DMS153 (cell line): ENCODE measurements at regions not wholly inside any gene's neighbourhood (a gene's known extent, or its start where the extent isn't known, plus 50 kb on each side); places are given as distances from the start of the nearest gene placed in this dataset.
"Not testable (repeated sequence)": the region's sequence is repeated elsewhere in the genome, so short reads cannot be mapped to it uniquely, and the experiment has no call there.

Experiments
- DNase-seq: peaks from one replicate; lab custom pipeline; 2025; lab: John Stamatoyannopoulos, UW

DNA sequence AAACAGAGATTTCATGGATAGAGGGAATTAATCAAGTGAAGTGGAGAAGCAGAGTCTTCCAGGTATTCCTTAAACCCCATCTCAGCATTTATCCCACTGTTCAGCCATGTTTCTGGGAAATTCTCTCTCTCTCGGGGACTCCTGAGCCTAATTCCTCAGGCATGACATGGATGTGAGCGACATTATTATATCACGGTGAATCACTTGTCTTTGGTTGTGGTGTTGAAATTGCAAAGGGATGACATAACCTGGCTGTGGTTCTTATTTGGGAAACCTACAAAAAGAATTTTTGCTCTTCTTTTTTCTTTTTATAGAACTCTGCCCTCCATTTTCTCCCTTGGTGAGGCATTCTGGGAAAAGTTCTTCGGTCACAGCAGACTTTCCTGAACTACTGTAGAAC is 457.9 kb upstream of the PTGER4 start:
- DNase-seq = no peak

DNA sequence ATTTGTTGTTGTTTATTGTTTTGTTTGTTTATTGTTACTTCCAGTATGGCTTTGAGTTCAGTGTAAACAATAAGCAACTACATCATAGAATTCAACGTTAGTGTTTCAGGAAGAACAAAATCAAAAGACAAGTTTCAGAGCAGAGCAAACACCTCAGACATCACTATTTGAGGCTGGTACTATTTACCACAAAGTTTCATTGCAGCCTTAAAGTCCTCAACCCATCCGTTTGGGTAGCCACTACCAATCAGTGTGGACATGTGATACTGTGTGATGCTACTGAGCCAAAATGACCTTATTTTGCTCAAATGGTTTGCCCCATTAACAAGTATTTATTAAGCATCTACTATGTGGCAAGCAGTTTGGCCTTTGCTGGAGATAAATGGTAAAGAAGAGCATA is 458.5 kb upstream of the PTGER4 start:
- DNase-seq = no peak

DNA sequence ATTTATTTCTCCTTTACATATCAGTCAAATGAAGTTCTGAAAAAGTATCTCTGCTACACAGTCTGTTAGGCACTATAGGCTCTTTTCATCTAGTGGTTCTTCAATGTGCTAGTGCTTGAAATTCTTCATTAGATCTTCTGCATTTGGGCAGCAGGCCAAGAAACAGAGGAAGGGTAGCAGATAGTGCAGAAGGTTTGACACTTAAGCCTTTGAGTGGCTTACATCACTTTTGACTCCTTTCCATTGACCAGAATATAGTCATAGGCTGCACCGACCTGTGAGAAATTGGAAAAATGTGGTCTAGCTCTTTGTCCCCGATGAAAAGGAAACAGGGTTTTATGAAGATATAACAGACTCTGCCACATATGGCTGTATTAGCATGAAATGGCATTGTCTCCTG is 459.5 kb upstream of the PTGER4 start:
- no peak for DNase-seq

DNA sequence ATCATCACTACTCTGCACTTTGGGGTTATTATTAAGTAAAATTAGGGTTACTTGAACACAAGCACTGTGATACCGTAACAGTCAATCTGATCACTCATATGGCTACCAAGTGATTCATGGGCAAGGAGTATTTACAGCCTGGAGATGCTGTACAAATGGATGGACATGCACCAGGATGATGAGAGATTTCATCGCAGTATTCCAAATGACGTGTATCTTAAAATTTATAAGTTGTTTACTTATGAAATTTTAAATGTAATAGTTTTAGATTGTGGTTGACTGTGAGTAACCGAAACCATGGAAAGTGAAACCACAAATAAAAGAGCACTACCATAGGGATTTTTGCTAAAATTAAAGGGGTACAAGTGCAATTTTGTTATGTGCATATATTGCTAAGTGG is 462.2 kb upstream of the PTGER4 start:
- DNase-seq = no peak

DNA sequence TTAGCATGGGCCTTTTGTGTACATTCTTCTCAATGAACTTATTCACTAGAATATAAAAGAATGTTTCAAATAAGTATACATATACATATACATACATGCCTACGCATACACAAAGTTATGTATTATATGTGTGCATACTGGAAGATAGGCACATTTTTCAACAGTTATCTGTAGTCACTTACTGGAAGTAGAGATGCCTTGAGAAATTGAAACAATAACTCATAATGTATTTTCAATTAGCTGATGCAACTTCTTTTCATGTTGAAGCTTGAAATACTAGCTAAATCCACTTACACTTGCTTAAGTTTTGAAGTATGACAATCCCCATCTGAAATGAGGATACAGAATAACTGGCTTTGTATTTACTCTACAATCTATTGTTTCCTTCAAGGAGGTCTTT is 469.0 kb upstream of the PTGER4 start:
- no peak for DNase-seq

DNA sequence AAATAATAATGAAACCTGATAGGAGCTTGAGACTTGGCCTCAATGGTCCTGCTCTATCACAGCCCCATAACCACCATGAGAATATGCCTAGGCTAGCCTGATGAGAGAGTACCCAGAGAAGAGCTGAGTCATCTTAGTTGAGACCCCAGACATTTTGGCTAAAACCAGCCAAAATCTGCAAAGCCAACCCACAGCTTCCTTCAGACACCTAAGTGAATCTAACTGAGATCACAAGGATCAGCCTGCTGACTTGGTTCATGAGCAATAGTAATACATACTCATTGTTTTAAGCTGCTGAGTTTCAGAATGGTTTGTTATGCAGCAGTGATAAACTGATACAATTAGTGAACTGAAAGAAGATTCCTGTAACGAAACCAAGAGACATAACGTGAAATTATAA is 473.7 kb upstream of the PTGER4 start:
- DNase-seq = no peak

DNA sequence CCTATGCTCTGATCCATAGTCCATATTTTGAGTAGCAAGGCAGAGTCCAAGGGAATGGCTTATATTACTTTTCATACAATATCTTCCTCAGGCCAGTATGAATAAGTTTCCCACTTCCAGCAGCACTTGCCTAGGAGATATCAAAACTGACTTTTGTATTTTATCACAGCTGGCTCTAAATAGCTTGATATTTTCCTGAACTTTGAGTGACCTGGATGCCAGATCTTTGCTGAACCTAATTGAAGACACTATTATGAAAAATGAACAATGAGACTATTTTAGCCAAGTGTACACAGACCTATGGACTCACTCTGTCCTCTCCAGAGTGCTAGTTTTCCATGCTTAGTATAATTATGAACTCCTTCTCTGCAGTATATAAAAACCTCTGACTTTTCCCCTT is 475.6 kb upstream of the PTGER4 start:
- DNase-seq = no peak

DNA sequence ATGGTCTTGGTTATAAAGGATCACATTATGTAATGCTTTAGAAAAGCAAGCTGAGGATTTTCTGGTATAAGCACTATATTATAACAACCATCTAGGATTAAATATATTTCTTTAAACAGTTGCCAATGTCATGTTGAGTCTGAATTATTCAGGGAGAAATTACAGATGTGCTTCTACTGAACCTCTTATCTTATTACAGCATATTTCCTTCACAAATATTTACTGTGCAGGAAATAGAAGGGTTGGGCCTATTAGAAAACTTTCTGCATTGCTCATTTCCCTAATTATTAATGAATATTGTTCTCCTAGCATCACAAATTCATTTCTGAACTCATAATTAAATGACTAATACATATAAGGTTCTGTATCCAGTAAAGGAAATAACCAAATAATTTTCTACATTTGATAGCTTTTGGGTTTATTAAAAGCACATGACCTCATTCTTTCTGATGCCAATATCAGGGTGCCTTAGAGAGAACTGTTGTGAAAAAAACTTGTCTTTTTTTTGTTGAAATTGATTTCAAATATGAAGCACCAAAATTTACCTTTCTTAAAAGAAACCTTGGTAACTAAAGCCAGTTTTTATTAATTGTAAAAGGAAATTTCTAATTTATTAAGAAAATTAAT is 476.8 kb upstream of the PTGER4 start:
- no peak for DNase-seq

DNA sequence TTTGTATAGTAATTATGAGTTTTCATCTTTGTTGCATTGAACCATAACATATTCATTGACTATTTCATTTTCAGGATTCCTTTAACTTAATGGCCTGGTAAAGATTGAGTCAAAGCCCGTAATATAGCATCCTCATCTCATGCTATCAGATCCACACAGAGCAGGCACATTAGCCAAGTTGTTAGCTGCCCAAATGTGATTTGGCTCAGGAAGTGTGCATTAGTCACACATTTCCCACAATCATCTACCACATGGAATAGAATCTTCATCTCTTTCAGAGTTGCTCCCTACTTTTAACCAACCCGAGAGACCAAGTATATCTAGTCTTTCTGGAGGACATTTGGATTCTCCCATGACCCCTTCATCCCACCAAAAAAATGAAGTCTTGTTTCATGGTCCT is 481.0 kb upstream of the PTGER4 start:
- DNase-seq = no peak

DNA sequence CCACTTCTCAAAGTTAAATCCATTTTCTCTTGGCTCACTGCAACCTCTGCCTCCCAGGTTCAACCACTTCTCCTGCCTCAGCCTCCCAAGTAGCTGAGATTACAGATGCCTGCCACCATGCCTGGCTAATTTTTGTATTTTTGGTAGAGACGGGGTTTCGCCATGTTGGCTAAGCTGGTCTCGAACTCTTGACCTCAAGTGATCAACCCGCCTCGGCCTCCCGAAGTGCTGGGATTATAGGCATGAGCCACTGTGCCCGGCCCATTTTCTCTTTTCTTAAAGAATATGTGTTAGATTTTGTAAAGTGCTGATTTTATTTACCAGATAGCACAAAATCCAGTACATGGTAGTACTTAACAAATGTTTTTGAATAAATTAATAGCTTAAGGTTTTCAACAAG is 484.1 kb upstream of the PTGER4 start:
- DNase-seq = not testable (repeated sequence)

DNA sequence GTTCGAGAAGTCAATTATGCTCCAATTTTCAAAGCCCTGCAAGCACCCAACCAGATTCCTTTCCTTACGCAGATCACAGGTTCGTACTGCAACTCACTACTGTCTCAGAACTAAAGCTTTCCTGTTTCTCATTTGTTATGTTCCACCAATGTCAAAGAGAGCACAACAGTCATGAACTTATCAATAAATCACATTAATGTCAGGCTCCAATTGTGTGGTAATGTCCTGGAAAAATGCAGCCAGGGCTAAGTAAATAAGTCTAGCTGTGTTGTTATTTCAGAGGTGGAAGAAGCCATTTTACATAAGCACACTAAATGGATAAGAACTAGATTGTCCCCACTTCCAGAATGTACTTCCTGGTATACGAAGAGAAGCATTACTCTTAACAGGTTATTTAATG is 488.6 kb upstream of the PTGER4 start:
- DNase-seq = peak; percentile 46

DNA sequence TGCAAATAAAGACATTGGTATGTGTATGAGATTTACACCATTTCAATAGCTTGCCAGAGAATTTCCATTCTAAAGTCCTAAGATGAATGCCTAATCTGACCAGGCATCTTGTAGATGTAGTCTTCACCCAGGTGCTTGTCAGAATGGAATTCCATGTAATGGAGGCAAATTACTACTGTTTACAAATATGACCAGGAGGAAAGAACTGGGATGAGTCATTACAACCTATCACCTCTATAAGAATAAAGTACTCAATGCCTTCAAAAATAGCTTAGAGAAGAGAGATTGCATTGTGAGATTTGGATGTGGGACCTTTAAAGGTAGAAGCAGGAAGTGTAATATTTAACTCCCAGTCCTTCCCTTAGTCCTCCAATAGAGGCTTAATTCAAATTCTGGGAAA is 507.0 kb upstream of the PTGER4 start:
- no peak for DNase-seq

DNA sequence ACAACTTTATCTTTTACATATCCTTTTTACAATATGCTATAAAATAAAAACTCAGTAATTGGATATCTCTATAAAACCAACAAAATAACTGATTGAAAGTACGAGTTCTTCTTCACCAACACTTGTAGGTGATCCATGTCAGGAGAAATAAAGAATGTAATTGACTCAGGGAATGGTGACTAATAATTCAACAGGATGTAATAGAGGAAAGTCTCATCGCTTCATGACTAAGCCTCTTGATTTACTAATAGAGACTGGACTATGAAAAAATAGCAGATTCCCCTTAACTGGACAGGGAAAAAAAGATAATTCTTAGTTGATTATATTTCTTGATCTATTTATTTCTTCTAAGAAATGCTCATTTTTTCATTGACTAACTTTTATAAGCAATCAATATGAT is 507.7 kb upstream of the PTGER4 start:
- DNase-seq = no peak

DNA sequence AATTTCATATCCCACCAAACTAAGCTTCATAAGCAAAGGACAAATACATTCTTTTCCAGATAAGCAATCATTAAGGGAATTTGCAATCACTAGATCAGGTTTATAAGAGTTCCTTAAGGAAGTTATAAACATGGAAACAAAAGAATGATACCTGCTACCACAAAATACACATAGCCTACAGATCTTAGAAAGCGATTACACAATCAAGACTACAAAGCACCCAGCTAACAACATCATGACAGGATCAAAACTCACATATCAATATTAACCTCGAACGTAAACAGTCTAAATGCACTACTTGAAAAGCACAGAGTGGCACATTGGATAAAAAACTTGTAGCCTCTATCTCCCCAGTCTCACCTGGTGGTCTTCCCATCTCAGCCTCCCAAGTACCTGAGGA is 512.4 kb upstream of the PTGER4 start:
- DNase-seq = no peak

DNA sequence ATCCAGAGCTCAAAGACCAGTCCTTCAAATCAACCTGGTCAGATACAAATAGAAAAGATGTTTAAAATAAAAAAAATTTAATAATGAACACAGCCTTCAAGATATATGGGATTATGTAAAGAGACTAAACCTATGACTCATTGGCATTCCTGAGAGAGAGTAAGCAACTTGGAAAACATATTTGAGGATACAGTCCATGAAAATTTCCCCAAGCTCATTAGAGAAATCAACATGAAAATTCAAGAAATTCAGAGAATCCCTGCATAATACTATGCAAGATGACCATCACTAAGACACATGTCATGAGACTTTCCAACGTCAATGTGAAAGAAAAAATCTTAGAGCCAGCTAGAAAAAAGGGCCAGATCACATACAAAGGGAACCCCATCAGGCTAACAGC is 512.9 kb upstream of the PTGER4 start:
- no peak for DNase-seq

DNA sequence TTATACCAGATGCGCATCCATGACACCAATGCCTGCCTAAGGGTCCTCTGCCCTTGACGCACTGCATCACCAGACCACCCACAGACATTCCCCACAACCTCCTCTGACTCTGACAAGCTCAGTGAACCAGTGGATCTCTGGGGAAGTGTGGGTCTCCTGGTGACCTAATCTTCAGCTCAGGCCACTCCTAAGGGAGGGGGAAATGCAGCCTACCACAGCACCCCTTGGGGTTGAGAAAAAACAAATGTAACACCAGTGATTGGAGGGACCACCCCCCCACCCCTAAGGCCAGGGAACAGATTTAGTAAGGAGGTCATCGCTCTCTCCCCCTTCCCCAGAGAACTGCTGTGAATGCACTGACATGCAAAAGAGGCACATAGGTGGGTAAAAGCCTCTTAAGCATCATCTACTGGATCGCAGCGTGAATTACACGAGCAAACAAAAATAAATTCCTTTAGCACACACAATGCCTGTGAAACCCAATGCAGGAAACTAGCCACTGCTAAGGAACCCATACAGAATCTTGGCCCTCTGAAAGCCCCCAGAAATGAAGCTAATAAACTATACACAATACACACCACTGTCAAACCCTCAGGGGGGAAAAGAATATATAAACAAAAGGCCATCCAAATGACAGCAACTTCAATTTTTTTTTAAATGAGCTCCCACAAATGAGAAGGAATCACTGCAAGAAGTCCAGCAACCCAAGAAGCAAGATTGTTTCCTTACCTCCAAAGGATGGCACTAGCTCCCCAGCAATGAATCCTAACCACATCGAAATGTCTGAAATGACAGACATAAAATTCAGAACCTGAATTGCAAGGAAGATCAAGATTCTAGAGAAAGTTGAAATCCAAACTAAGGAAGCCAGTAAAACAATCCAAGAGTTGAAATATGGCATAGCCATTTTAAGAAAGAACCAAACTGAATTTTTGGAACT is 513.7 kb upstream of the PTGER4 start:
- no peak for DNase-seq

DNA sequence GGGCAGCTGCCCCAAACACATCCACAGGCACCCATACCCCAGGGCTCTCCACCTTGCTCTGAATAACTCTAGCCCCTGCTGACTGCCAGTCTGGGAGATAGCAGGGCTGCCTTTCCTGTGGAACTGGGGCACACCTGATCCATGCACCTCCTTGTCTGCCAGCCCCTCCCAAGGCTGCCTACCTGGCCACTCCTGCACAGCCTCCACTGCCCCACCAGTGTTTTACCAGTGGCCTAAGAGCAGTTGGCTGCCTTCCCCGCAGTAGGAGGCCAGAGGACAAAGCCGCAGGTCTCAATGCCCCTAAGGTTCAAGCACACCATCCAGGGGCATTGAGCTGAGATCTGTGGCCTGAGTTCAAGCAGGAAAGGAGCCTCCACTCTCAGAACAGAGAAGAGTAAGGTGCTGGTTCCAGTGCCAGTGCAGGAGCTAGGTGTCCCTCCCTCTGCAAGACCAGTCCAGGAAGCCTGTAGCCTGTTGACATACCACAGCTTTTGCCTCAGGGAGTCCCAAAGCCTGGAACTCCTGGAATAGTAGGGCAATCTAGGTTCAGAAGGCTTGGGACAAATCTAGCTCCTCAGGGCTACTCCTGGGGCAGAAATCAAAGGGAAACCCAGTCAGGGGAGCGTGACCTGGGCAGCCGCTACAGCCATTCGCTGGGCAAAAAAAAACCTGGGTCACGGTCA is 514.5 kb upstream of the PTGER4 start:
- DNase-seq = no peak

DNA sequence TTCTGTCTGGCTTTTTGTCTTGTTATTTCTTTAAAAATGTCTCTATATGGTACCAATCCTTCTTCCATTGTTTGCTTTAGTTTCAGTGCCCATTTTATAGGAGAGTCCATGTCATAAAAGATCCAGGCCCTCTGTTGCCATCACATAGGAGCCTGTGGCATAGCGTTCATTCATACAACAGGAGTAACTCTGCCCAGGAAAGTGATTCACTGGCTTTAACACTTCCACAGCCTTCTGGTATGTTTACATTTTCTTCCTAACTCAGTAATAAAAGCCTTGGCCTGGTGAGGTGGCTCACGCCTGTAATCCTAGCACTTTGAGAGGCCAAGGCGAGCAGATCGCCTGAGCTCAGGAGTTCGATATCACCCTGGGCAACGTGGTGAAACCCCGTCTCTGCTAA is 519.3 kb upstream of the PTGER4 start:
- no peak for DNase-seq

DNA sequence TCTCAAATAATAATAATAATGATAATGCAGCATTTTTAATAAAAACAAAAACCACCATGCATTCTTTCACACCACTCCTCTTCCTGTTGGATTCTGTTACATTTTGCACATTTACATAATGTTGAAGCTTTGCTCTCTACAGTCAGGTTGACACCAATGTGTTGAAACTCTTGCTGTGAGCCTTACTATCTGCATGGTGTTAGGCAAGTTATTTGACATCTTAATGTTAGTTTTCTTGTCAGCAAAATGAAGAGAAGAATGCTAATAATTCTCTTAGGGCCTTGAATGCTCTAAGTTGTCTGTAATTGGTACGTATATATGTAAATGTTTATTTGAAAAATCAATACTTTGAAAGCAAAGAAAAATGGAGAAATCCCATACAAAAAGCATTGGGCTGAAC is 525.5 kb upstream of the PTGER4 start:
- no peak for DNase-seq

DNA sequence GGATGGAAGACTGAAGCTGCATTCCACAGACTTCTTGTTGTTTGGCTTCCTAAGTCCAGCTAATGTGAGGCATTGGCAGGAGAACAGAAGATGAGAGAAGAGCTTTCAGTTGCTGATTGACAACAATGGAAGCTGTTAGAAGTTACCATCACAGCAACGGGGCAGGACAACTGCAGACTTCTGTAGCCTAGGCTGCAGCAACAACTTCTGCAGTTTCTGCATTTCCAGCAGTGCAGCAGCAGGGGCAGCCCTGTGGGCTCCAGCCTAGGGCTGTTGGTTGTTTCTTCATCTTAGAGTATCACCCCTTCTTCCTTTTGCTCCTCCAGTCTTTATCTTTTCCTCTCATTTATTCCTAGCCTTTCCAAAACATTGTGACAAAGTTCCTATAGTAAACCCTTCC is 528.8 kb upstream of the PTGER4 start:
- no peak for DNase-seq

DNA sequence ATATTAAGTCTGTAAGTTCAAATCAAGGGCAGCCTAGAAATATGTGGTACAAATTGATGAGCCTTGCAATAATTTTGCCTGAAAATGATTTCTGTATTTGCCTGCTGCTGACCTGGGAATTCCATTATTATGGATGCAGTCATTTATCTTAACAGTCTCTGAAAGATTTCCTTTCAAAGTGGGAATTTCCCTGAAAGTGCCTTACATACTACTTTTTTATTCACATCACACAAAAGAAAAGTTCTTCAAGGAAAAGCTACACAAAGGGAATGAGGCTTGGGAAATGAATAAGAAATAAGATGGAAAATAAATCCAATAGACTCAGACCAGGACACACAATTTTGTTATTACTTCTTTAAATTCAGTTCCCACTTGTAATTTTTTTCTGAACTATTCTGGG is 537.8 kb upstream of the PTGER4 start:
- no peak for DNase-seq

DNA sequence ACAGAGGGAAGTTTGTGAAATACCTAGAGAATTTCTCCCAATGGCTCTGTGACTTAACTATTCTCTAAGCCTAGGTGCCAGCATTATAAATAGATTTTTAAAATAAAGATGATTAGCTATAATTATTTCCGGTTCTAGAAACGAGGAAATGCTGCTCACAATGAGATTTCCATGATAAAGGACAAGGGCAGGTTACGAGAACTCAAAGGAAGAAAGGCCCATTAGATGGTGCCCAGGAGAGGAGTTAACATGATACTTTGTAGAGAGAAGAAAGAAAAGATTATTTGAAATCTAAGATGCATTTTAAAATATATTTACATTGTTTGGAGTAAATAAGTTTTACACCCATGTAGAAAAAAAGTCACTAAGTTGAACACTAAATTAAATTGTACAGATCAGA is 538.3 kb upstream of the PTGER4 start:
- no peak for DNase-seq

DNA sequence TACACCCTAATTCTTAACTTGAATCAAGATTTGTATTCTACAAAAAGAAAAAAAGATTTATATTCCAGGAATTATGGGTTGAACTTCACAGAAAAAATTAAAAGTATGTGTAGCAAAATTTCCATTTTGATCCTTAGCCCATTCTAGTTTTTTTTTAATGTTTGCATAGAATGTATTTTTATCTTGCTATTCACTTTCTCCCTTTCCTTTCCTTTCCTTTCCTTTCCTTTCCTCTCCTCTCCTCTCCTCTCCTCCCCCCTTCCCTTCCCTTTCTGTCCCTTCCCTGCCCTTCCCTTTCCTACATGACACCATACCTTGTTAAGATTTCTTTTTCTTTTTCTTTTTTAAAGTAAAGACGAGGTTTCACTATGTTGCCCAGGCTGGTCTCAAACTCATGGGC is 542.5 kb upstream of the PTGER4 start:
- no peak for DNase-seq
